A673 (cell line): ENCODE measurements at regions not wholly inside any gene's neighbourhood (a gene's known extent, or its start where the extent isn't known, plus 50 kb on each side); places are given as distances from the start of the nearest gene placed in this dataset.

Experiments used
- CTCF ChIP-seq: fragments of 300-800, 200-600 bp; sonication (generic); conservative IDR thresholded peaks from 2 replicates; pipeline ENCODE4 v1.5.1; 2017; ENCODE audit warnings: low read depth, mild to moderate bottlenecking, antibody characterized with exemption, low read length, moderate library complexity, mixed read lengths
- EZH2 ChIP-seq: fragments of 200-600 bp; sonication (generic); IDR thresholded peaks from 2 replicates; pipeline ENCODE4 v1.6.1; 2017; ENCODE audit warnings: borderline replicate concordance, low read depth, mild to moderate bottlenecking, mixed read lengths, antibody characterized with exemption, low read length; ENCODE audit not compliant: poor library complexity, severe bottlenecking

DNA sequence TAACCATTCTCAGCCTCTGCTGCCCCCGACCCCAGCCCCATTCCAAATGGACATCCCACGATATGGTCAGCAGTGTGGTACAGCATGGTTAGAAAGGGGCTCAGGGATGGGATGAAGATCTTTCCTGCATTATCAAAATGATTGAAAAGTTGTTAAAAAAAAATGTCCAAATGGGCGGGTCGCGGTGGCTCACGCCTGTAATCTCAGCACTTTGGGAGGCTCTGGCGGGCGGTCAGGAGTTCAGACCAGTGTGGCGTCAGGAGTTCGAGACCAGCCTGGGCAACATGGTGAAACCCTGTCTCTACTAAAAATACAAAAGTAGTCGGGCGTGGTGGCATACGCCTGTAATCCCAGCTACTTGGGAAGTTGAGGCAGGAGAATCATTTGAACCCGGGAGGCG, 54.3 kb upstream of the ZNF254 start:
- TF ChIP-seq CTCF, result no peak
- no peak for TF ChIP-seq EZH2
